Epithelial cell of prostate (primary cell): ENCODE measurements at regions not wholly inside any gene's neighbourhood (a gene's known extent, or its start where the extent isn't known, plus 50 kb on each side); places are given as distances from the start of the nearest gene placed in this dataset.

Experiments used
- DNase-seq: peaks from one replicate; pipeline ENCODE4 v3.0.0-alpha.2; 2011; ENCODE audit warnings: low read depth, low spot score
- H3K27ac ChIP-seq: fragments of 450-650 bp; 2 replicates; pipeline ENCODE4 v1.5.1; 2017; ENCODE audit warnings: mild to moderate bottlenecking

- no peak for DNase-seq
- no peak overlapping the region for H3K27ac ChIP-seq
Observed at GRCh38 chr2:67339234-67339885, 57.8 kb upstream of the ETAA1 start.

DNA sequence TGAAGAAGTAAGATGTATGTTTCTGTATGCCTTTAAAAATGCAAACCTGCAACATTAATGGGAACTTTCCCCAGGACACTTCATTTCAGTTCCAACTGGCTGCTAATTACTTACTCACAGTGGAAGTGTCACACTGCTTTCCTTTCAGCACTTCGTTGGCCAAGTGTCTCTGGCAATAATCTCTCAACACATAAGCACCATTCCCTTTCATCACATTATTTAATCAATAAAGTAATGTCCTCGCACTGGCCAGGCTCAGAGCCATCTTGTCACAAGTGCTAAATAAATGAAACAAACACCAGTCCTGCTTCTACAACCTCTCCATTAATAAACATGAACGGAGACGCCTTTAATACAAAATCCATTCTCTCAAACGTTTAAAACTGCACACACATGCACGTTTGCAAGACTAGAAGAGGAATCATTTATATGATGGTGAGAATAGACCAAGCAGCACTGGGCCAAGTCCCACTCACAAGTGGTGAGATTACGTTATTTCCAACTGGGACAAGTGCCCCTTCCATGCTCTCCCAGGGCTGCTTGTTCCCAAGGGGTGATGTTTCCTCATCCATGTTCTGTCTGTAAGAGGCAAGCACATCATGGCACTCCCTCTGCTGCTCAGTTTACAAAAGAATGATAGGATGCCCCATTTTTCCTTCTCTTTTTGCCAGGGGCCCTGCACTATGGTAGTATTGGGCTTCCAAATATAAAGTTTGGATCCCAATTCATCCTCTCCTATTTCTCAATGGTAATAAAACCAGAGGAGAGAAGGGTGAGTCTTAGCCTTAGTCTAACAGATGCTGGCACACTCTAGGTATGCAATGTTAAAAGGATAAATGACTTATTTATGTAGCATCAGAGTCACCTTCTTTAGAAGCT, 56.8 kb upstream of the ETAA1 start:
- no peak overlapping the region for H3K27ac ChIP-seq
- DNase-seq = no peak

- no peak for DNase-seq
- H3K27ac ChIP-seq = no peak overlapping the region
Observed at GRCh38 chr2:67341012-67341318, 56.2 kb upstream of the ETAA1 start.

DNA sequence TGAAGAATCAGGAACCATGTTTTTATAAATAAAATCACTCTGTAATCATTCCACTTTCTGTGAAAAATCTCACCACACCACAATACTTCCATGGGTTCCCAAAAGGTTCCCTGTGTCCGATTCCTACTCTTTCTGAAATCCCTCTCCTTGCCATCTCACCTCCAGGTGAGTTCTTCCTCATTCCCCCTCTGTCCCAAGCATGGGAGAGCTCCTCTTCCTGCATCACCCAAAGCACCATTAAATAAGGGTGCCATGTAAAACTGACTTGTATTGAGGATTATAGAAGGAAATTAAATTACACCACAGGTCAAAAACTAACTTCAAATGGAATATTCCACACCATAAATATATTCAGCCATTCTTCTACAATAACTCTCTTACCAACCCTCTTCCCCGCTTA, 55.8 kb upstream of the ETAA1 start:
- no peak for DNase-seq
- no peak overlapping the region for H3K27ac ChIP-seq

DNA sequence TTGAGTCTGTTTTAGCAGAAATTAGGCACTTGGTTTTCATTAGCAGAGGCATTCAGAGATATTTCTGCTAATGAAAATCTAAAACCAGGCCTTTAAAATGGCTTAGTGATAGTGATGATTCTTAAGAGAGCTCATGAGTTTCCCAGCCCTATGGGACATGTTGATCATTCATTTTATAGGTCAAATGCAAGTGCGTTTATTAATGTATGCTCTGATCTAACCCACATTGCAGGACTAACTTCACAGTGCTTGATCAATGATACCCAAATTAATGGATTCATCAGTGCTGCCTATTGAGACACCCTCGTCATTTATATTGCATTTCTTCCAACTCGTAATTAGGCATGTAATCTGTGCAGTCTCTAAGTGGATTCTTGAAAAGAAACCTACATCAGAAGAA, 54.7 kb upstream of the ETAA1 start:
- no peak for DNase-seq
- H3K27ac ChIP-seq = no peak overlapping the region

GRCh38 chr2:67346718-67347407, 50.3 kb upstream of the ETAA1 start:
- peak overlapping the region; percentile 89 for H3K27ac ChIP-seq
- peak; percentile 80 for DNase-seq
